GM18868 (cell line): ENCODE measurements at regions not wholly inside any gene's neighbourhood (a gene's known extent, or its start where the extent isn't known, plus 50 kb on each side); places are given as distances from the start of the nearest gene placed in this dataset.

Source experiments
- ATAC-seq: cut with Tn5 transposase; IDR thresholded peaks from one replicate; pipeline ENCODE4 v1.9.1; 2021; ENCODE audit warnings: mild to moderate bottlenecking, moderate library complexity; ENCODE audit not compliant: unreplicated experiment

- ATAC-seq = no peak
These were observed 101.2 kb downstream of the CRPPA start for GRCh38 chr7:16320099-16320660.

DNA sequence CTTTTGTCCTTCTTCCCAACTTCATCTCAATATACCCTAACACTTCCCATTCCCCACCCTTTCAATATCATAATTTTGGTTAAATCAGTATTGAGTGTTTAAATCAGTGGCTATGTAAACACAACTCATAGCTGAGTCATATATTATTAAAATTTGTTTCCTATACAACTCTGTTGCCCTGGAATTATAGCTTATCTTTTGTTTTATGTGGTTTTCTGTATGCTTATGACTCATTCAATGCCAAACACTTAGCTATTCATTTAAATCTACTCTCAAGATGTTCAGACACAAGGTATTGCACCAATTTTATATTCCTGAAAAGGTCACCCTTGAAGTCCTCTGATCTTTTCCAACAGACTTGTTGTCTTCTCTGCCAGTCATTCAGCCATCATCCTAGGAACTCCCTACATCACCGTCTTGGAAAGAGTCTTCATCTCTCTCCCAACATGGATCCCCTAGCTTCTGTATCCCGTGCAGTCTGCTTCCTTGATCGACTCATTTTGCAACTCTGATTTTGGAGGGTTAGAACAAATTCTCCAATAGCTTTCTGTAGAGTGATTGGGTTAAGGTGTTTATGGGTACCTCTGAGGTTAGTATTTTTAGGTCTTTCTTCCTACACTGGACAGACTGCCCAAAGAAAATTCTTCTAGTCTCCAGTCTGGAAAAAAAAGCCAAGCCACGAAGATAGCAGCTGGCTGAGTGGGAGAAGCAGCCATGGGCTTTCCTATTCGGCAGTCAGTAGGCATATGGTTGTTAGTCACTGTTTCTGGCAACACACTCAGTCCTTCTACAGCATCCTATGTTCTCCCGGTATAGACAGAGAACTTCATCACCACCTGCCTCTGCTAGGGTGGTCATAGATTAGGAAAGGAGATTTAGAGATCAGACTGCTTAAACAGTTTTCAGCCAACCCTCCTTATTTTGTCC is 102.1 kb downstream of the CRPPA start:
- ATAC-seq = no peak

- ATAC-seq = no peak
These were observed 102.9 kb downstream of the CRPPA start for GRCh38 chr7:16318463-16318862.

GRCh38 chr7:16317406-16317805 is 103.9 kb downstream of the CRPPA start:
- no peak for ATAC-seq

DNA sequence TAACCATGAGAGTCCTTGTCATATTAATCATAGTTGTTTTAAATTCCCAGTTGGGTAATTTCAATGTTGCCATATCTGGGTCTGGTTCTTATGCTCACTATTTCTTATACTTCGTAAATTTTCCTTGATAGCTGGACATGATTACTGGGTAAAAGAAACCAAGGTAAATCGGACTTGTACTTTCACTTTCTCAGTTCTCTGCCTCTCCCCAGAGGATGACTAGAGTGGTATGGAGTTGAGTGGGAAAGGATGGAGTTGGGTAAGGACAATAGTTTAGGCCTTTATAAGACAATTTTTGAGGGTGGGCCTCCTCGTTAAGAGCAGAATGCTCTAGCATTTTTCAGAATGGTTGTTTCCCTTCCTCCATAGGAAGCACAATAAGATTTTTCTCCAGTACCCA is 106.1 kb downstream of the CRPPA start:
- no peak for ATAC-seq

- no peak for ATAC-seq
These were observed 112.2 kb downstream of the CRPPA start for GRCh38 chr7:16309129-16309528.

DNA sequence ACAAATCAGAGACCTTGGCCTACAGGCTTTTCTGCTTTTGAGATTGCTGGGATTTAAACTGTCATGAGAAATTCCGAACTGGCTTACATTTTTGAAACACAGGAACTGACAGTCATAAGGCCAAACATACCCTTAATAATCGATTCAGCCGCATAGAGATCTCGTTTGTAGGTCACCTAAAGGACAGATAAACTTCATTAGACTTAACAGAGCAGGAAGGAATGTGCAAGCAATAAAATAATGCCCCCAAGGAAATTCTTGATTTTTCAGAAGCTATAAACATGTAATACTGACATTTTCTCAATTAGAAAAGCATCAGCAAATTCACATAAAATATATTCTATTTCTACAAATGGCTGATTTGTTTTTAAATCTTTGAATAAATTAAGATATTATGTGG is 120.0 kb downstream of the CRPPA start:
- no peak for ATAC-seq

DNA sequence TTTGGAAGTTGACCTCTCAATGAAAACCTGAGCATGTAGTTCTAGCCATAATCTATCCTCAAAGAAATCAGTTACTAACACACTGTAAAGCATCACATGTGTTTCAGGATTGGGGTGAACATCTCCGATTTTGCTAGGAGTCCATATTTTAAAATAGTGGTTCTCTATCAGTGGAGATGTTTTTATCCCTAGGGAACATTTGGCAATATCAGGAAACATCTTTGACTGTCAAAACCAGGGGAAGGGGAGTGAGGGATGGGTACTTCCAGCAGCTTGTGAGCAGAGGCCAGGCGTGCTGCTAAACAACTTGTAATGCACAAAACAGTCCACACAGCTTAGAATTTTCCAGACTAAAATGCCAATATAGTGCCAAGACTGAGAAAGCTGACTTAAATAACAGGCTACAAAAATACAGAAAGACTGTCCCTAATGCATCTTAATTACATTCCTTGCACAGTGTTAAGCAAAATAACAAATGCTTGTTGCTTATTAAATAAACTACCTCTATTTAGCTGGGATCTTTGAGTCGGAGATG is 120.9 kb downstream of the CRPPA start:
- no peak for ATAC-seq

DNA sequence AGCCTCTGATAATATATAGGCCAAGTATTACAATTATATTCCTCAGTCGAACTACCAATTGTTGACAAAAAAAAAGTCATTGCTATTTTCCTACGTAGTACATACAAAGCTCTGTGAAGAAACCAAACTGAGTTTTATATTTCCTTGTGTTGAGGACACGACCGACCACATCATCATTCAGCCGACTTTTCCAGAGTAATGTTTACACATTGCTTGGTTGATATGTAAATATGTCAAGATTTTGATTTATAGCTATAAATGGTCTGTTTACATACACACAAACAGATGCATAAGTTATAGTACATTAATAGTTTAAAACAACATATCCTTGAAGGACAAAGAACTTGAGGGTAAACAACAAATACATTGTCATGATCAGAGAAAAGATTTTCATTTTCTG is 121.5 kb downstream of the CRPPA start:
- ATAC-seq = no peak

DNA sequence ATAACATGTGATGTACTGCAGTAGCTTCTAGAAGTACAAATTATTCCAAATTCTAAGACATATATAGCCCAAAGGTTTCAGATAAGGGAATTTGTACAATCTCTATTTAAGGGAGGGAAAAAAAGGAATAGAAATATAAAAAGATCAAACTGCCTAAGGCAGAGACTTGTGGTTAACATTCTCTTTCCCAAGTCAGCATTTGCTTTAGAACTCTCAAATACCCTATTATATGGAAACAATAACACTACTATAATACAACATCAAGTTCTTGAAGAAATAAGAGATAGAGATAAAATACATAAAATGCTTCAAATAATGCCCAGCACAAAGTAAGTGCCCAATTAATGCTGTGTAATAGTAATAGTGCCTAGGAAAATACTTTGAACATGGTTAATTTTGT is 123.1 kb downstream of the CRPPA start:
- no peak for ATAC-seq

GRCh38 chr7:16295558-16295957 is 125.8 kb downstream of the CRPPA start:
- ATAC-seq = no peak

GRCh38 chr7:16293669-16294425 is 127.5 kb downstream of the CRPPA start:
- no peak for ATAC-seq

GRCh38 chr7:16284581-16284980 is 136.8 kb downstream of the CRPPA start:
- ATAC-seq = no peak

- ATAC-seq = no peak
These were observed 143.1 kb downstream of the CRPPA start for GRCh38 chr7:16278167-16278787.

GRCh38 chr7:16271990-16272665 is 149.2 kb downstream of the CRPPA start:
- no peak for ATAC-seq

GRCh38 chr7:16271355-16271915 is 149.9 kb downstream of the CRPPA start:
- ATAC-seq = no peak

DNA sequence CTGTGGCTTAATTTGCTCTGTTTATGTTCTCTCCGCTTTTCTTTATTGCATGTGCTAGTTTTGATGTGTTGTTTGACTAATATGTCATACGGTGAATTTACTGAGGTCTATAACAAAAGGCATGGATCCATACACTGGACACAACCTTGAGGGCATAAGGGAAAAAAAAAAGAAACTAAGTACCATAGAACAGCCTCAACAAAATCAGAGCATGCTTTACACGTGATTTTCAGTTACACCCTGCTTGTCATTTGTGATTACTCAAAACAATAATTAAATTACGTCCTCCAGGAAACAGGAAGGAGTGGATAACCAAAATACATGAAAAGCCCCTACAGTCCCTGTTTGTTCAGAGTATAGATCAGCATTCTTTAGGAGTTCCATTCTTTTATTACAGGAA is 150.5 kb downstream of the CRPPA start:
- no peak for ATAC-seq

DNA sequence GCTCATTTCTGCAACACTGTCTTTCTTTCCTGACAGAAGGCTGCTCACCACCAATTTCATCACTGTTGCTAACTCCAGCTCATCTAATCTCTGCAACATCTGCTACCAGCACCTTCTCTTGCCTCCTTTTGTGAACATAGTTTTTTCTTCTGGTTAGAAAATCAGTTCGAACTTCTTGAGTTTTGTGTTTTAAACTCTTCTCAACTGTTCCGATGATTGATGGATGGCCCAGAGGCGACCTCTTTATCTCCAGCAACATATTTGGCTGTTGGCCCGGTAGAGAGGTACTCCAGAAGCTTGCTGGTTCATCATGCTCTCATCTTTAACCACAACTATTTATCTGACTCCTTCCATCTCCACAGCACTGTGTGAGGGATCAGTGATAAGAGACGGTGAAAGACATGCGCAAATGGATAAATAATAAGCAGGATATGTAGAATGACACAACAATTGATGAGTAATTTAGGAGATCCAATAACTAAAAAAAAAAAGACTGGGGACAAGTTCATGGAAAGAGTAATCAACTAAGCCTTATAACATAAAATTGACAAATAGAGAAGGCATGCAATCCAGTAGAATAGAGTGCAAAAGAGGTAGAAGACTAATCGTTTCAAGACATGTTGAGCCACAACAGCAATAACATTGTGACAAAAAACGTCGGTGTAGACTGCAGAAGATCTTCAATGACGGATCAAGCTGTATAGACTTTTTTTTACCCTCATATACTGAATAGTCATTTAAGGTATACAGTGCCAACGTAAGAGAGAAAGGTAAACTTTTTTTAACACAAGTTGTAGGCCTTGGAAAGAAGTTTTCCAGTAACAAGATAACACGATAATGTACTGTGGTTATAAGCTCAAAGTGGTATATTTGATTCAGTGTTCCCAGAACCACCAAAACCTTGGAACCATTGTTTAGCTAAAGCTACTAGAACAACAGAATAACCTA is 152.2 kb downstream of the CRPPA start:
- ATAC-seq = no peak
